VCaP (cell line): ENCODE measurements at regions not wholly inside any gene's neighbourhood (a gene's known extent, or its start where the extent isn't known, plus 50 kb on each side); places are given as distances from the start of the nearest gene placed in this dataset.

Experiments used
- H3K27ac ChIP-seq: fragments of 450-650 bp; 2 replicates; pipeline ENCODE4 v1.5.1; 2017
- CTCF ChIP-seq: fragments of 450-650 bp; conservative IDR thresholded peaks from 2 replicates; pipeline ENCODE4 v1.5.1; 2017; ENCODE audit warnings: mild to moderate bottlenecking, moderate library complexity

- no peak for TF ChIP-seq CTCF
- no peak overlapping the region for H3K27ac ChIP-seq
Observed at GRCh38 chr12:58533652-58534051, 386.7 kb downstream of the LRIG3 start.

- no peak for TF ChIP-seq CTCF
- no peak overlapping the region for H3K27ac ChIP-seq
Observed at GRCh38 chr12:58537278-58537677, 383.0 kb downstream of the LRIG3 start.

GRCh38 chr12:58539295-58539694, 381.0 kb downstream of the LRIG3 start:
- peak overlapping the region; percentile 30; the same call in 1 of the 2 replicates for H3K27ac ChIP-seq
- no peak for TF ChIP-seq CTCF

- peak overlapping the region; percentile 30; the same call in 1 of the 2 replicates for H3K27ac ChIP-seq
- TF ChIP-seq CTCF, result peak; percentile 99
Observed at GRCh38 chr12:58540480-58541299, 379.6 kb downstream of the LRIG3 start.

GRCh38 chr12:58541300-58541690, 379.0 kb downstream of the LRIG3 start:
- H3K27ac ChIP-seq, result peak overlapping the region; percentile 30; the same call in 1 of the 2 replicates
- TF ChIP-seq CTCF, result no peak

GRCh38 chr12:58544281-58544680, 376.0 kb downstream of the LRIG3 start:
- no peak overlapping the region for H3K27ac ChIP-seq
- TF ChIP-seq CTCF, result no peak

- TF ChIP-seq CTCF, result no peak
- H3K27ac ChIP-seq, result no peak overlapping the region
Observed at GRCh38 chr12:58547217-58547616, 373.1 kb downstream of the LRIG3 start.
